ENCODE measurements at regions not wholly inside any gene's neighbourhood (a gene's known extent, or its start where the extent isn't known, plus 50 kb on each side); places are given as distances from the start of the nearest gene placed in this dataset.

DNA sequence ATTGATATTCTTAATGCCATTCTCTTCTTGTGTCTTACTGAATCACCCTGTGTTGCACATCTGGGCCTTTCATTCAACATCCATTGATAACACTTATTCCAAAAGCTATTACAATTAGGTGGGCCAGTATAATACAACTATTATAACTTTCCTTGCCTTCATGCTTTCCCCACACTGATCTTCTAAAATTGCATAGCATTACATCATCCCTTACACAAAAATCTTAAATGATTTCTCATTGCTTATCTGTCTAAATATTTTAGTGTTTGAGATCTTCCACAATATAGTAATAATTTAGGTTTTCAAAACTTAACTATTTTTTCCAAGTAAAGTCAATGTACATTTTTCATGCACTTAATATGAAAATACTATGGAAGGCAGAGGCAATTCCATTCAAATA, 1634.1 kb downstream of the PLA2G4A start:
- DNase-seq, result no peak
- intact Hi-C loops (cut with DNase I), result no loop called here
- no peaks in the 10 kb centered on the region for H3K9me3 ChIP-seq
- no peaks in the 10 kb centered on the region for H3K36me3 ChIP-seq
- no peak overlapping the region for H3K27ac ChIP-seq
- H3K4me1 ChIP-seq, result no peaks in the 10 kb centered on the region
- no peak overlapping the region for H3K4me3 ChIP-seq (replicated peaks in 1 of 3)
- TF ChIP-seq POLR2A (IDR thresholded peaks at IDR 0.05), result no peak
- TF ChIP-seq, protein P1, sequence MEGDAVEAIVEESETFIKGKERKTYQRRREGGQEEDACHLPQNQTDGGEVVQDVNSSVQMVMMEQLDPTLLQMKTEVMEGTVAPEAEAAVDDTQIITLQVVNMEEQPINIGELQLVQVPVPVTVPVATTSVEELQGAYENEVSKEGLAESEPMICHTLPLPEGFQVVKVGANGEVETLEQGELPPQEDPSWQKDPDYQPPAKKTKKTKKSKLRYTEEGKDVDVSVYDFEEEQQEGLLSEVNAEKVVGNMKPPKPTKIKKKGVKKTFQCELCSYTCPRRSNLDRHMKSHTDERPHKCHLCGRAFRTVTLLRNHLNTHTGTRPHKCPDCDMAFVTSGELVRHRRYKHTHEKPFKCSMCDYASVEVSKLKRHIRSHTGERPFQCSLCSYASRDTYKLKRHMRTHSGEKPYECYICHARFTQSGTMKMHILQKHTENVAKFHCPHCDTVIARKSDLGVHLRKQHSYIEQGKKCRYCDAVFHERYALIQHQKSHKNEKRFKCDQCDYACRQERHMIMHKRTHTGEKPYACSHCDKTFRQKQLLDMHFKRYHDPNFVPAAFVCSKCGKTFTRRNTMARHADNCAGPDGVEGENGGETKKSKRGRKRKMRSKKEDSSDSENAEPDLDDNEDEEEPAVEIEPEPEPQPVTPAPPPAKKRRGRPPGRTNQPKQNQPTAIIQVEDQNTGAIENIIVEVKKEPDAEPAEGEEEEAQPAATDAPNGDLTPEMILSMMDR (IDR thresholded peaks at IDR 0.05), result no peak
- H3K27me3 ChIP-seq, result no peaks in the 10 kb centered on the region

DNA sequence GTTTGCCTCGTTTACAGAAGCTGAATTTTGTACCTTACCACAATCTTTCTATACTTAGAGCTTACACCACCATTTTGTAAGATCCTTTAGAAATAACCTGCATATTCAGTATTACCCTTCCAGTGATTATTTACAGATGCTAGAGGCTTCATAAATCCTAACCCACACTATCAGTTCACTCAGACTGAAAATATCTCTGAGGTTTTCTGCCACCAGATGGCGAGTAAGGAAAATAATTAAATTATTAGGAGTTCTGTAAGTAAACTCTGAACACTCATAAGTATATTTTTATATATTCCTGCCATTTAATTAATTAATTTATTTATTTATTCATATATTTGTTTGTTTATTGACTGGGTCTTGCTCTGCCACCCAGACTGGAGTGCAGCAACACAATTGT, 1635.2 kb downstream of the PLA2G4A start:
- DNase-seq, result no peak
- Histone ChIP-seq H3K4me1 (no peaks in the 10 kb centered on the region), H3K4me3 (replicated peaks in 1 of 3) (no peak overlapping the region), H3K9me3 (no peaks in the 10 kb centered on the region), H3K36me3 (no peaks in the 10 kb centered on the region), H3K27me3 (no peaks in the 10 kb centered on the region), H3K27ac (no peak overlapping the region)
- 84 to 86% methylated on average over 2 of the region's 2 CpGs for WGBS, 2 donors
- no peak for TF ChIP-seq POLR2A (IDR thresholded peaks at IDR 0.05)
- TF ChIP-seq, protein P1 (IDR thresholded peaks at IDR 0.05), result no peak
- intact Hi-C loops (cut with DNase I), result no loop called here

DNA sequence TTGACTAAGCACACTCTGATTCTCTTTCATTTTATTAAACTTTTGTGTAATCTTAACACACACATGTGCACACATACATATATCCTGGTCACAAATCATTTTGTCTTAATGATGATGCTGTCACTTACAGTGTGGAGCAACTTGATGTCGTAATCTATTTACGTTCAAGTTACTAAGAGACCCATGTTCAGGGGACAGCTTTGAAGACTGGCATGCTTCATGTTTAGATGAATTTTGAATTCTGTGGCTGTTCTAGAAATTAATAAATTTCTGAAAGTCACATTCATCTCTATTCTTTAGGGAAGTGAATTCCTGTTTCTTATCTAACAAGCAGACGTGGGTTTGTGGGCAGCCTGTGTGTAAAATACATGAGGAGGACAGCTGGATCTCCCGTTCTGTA, 1637.8 kb downstream of the PLA2G4A start:
- Histone ChIP-seq H3K27ac (no peak overlapping the region), H3K4me3 (replicated peaks in 1 of 3) (no peak overlapping the region), H3K36me3 (no peaks in the 10 kb centered on the region), H3K4me1 (no peaks in the 10 kb centered on the region), H3K9me3 (no peaks in the 10 kb centered on the region), H3K27me3 (no peaks in the 10 kb centered on the region)
- intact Hi-C loops (cut with DNase I), result no loop called here
- TF ChIP-seq POLR2A (IDR thresholded peaks at IDR 0.05), result no peak
- TF ChIP-seq, protein P1 (IDR thresholded peaks at IDR 0.05), result no peak
- no peak for DNase-seq
- 53 to 91% methylated on average over 4 of the region's 4 CpGs for WGBS, 2 donors

DNA sequence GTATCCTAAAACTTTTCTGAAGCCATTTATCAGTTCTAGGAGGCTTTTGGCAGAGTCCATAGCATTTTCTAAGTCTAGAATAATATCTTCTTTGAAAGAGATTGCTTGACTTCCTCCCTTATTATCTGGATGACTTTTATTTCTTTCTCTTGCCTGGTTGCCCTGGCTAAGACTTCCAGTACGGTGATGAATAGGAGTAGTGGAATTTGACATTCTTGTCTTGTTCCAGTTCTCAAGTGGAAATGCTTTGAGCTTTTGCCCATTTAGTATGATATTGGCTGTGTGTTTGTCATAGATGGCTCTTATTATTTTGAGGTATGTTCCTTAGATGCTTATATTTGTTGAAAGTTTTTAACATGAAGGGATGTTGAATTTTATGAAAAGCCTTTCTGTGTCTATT, 1647.9 kb downstream of the PLA2G4A start:
- no peaks in the 10 kb centered on the region for H3K4me1 ChIP-seq
- H3K27ac ChIP-seq, result no peak overlapping the region
- H3K9me3 ChIP-seq, result no peaks in the 10 kb centered on the region
- H3K36me3 ChIP-seq, result no peaks in the 10 kb centered on the region
- 61 to 73% methylated on average over 1 of the region's 1 CpG for WGBS, 2 donors
- intact Hi-C loops (cut with DNase I), result no loop called here
- TF ChIP-seq POLR2A (IDR thresholded peaks at IDR 0.05), result no peak
- TF ChIP-seq, protein P1 (IDR thresholded peaks at IDR 0.05), result no peak
- H3K27me3 ChIP-seq, result no peaks in the 10 kb centered on the region
- H3K4me3 ChIP-seq (replicated peaks in 1 of 3), result no peak overlapping the region
- DNase-seq, result no peak

DNA sequence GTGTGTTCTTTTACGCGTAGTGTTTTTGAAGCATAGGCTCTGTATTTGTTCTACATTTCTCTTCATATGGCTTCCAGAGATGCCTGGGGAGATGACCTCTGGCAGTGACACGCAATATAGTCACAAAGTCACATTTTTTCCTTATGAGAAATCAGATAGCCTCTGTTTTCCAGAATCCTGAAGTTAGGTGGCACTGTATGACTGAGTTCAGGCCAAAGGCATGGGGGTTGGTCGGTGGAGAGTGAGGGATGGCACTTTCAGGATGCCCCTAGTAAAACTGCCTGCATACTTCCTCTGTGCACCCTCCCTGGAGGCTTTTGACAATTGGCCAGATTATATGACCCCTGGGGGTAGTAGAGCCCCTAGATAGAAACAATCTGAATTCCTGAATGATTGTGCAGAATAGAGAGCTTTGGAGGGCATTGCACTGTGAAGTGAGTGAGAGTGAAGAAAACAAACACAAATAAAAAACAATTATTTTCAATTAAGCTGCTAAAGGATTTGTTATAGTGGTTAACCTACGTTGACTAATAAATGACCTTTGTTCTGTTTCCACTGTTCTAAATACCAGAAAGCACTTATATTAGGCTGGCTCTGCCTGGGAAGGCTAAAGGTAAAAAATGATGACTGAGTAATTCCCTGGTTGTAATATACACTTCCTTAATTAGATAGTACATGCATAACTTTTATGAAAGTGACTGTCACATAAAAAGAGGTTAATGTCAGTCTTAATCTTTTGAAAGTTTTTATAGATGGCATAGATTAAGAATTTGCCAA, 1660.8 kb downstream of the PLA2G4A start:
- Histone ChIP-seq H3K27ac (no peak overlapping the region), H3K9me3 (no peaks in the 10 kb centered on the region), H3K36me3 (no peaks in the 10 kb centered on the region), H3K27me3 (no peaks in the 10 kb centered on the region), H3K4me1 (no peaks in the 10 kb centered on the region), H3K4me3 (replicated peaks in 1 of 3) (no peak overlapping the region)
- intact Hi-C loops (cut with DNase I), result no loop called here
- no peak for DNase-seq
- TF ChIP-seq, protein P1 (IDR thresholded peaks at IDR 0.05), result no peak
- TF ChIP-seq POLR2A (IDR thresholded peaks at IDR 0.05), result no peak
- 59 to 70% methylated on average over 5 of the region's 5 CpGs for WGBS, 2 donors
